ENCODE measurements at regions not wholly inside any gene's neighbourhood (a gene's known extent, or its start where the extent isn't known, plus 50 kb on each side); places are given as distances from the start of the nearest gene placed in this dataset.

DNA sequence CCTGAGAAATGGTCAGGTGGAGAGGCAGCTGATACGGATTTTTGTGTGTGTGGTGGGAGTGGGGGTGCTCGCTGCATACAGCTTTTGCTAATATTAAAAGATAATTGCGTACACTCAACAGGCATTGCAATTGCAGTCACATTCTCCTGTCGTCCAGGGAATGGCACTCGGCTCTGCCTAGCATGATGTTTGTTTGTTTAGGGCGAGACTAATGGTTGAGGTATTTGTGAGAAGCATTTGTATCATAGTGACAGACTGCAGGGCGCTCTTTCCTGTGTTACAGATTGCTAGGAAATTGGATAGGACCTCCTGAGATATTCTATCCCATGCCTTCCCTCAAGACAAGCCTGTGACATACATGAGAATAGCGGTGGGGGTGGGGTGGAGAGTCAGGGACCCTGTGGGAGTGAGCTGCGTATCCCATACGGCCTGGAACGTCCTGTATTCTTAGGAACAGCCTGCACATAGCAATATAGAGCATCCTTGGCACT, 207.4 kb downstream of the SOX4 start:
- H3K4me1 ChIP-seq (replicated peaks in 1 of 2) = no peaks in the 10 kb centered on the region
- no peak for TF ChIP-seq POLR2A (IDR thresholded peaks at IDR 0.05)
- TF ChIP-seq, protein P1, sequence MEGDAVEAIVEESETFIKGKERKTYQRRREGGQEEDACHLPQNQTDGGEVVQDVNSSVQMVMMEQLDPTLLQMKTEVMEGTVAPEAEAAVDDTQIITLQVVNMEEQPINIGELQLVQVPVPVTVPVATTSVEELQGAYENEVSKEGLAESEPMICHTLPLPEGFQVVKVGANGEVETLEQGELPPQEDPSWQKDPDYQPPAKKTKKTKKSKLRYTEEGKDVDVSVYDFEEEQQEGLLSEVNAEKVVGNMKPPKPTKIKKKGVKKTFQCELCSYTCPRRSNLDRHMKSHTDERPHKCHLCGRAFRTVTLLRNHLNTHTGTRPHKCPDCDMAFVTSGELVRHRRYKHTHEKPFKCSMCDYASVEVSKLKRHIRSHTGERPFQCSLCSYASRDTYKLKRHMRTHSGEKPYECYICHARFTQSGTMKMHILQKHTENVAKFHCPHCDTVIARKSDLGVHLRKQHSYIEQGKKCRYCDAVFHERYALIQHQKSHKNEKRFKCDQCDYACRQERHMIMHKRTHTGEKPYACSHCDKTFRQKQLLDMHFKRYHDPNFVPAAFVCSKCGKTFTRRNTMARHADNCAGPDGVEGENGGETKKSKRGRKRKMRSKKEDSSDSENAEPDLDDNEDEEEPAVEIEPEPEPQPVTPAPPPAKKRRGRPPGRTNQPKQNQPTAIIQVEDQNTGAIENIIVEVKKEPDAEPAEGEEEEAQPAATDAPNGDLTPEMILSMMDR (IDR thresholded peaks at IDR 0.05) = no peak
- intact Hi-C loops (cut with DNase I) = no loop called here
- no peak for DNase-seq
- WGBS, 4 donors = 83 to 89% (median 87%) methylated on average over 10 to 11 of the region's 11 CpGs
- no peak overlapping the region for H3K27ac ChIP-seq
- no peaks in the 10 kb centered on the region for H3K27me3 ChIP-seq
- no peaks in the 10 kb centered on the region for H3K9me3 ChIP-seq (replicated peaks in 1 of 3)
- no peak overlapping the region for H3K4me3 ChIP-seq
- no peaks in the 10 kb centered on the region for H3K36me3 ChIP-seq (replicated peaks in 1 of 2)

DNA sequence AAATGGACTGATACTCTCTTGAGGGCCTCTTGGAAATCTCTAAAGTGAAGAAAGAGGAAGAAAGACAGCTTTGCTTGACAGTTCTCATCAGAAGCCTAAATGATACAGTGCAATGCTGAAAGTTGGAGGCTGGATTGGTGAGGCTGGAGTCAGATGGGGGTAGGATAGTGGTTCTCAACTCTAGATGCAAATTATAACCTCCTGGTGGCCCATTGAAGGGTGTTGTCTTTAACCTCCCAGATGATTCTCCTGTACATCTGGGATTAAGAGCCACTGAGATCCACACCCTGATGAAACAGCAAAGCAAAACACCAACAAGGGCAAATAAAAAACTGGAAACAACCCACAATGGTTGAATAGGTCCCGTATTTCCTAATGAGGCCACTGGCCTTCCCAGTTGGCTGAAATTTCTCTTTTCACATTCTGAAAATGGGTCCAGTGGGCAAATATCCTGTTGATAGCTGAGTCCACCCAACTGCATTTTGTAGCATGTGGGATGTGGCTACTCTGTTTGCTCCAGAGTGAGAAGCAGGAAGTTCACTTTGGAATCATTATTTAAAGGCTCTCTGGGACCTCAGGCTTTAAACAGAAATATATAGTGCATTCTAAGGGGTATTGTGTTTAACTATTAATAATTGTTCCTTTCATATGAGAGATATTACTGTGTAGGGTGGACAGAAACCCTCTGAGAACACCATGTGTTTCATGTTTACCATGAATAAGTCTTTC, 208.1 kb downstream of the SOX4 start:
- 79 to 100% (median 84%) methylated on average over 1 of the region's 1 CpG for WGBS, 4 donors
- no peak overlapping the region for H3K27ac ChIP-seq
- H3K9me3 ChIP-seq (replicated peaks in 1 of 3) = no peaks in the 10 kb centered on the region
- H3K4me3 ChIP-seq = no peak overlapping the region
- intact Hi-C loops (cut with DNase I) = no loop called here
- H3K4me1 ChIP-seq (replicated peaks in 1 of 2) = no peaks in the 10 kb centered on the region
- TF ChIP-seq, protein P1 (IDR thresholded peaks at IDR 0.05) = no peak
- no peak for TF ChIP-seq POLR2A (IDR thresholded peaks at IDR 0.05)
- DNase-seq = no peak
- no peaks in the 10 kb centered on the region for H3K27me3 ChIP-seq
- no peaks in the 10 kb centered on the region for H3K36me3 ChIP-seq (replicated peaks in 1 of 2)

DNA sequence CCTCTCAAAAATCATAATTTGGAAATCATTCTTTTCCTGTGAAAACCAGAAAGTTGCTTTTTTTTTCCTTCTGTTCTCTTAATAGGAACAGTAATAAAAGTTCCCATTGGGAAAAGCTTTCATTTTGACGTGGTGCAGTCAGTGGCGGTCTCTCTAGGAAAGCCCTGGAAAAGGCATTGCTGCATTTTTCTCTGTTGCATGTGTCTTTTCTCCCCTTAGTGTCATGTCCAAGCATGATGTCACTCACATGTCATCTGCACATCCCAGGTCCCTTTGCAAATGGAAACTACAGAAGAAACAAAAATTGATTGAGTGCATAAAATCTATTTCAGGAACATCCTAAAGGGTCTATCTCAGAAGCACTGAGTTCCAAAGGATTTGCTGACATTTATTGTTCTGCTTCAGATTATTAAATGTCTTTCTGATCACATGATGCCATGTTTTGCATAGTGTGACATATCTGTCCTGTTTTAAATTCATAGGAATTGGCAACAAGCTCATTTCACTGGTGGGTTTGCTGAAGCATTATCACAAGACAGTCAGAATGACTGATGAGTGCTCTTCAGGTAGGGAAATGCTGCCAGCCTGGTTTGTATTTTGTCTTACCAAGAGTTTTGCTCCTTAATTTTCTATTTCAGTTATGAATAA, 208.7 kb downstream of the SOX4 start:
- Histone ChIP-seq H3K27ac (no peak overlapping the region), H3K4me1 (replicated peaks in 1 of 2) (no peaks in the 10 kb centered on the region), H3K36me3 (replicated peaks in 1 of 2) (no peaks in the 10 kb centered on the region), H3K4me3 (no peak overlapping the region), H3K27me3 (no peaks in the 10 kb centered on the region), H3K9me3 (replicated peaks in 1 of 3) (no peaks in the 10 kb centered on the region)
- intact Hi-C loops (cut with DNase I) = no loop called here
- 63 to 81% (median 77%) methylated on average over 2 of the region's 2 CpGs for WGBS, 4 donors
- TF ChIP-seq, protein P1 (IDR thresholded peaks at IDR 0.05) = no peak
- no peak for TF ChIP-seq POLR2A (IDR thresholded peaks at IDR 0.05)
- no peak for DNase-seq

DNA sequence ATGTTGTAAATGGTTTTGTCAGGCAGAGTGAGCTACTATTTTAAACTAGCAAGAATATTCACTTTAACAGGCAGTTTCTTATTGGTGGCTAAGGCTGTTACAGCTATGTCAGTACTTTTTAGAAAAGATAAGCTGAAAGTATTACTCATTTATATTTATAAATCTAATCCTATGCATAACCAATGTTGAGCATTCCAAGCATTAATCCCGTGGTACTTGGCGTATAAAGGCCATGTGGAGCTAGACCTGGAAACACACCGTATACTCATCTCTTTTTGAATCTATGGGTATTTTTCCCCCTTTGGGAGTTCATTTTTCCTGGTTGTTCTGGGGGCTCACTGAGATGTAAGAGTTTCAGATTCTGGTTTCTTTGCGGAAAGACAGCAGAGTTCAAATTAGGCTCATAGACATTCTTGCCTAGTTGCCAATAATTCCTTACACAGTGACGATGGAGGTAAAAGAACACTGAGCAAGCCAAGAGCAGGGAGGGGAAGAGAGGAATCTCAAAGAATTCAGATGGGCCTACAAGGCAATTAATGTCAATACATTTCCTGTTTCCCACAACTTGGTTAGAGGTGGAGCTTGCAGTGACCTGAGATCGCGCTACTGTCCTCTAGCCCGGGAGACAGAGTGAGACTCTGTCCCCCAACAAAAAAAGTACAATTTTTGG, 211.5 kb downstream of the SOX4 start:
- Histone ChIP-seq H3K9me3 (replicated peaks in 1 of 3) (no peaks in the 10 kb centered on the region), H3K27ac (peak overlapping the region in 1 of 5 donors; percentile 13), H3K27me3 (no peaks in the 10 kb centered on the region), H3K36me3 (replicated peaks in 1 of 2) (no peaks in the 10 kb centered on the region), H3K4me1 (replicated peaks in 1 of 2) (peaks cover 0 to 6% of the 10 kb centered on the region in 2 donors), H3K4me3 (no peak overlapping the region)
- DNase-seq = no peak
- intact Hi-C loops (cut with DNase I) = no loop called here
- TF ChIP-seq, protein P1 (IDR thresholded peaks at IDR 0.05) = no peak
- no peak for TF ChIP-seq POLR2A (IDR thresholded peaks at IDR 0.05)
- WGBS, 4 donors = 75 to 85% (median 84%) methylated on average over 8 of the region's 8 CpGs

All from adrenal gland (tissue), 9 donors.